ENCODE measurements at regions not wholly inside any gene's neighbourhood (a gene's known extent, or its start where the extent isn't known, plus 50 kb on each side); places are given as distances from the start of the nearest gene placed in this dataset.

DNA sequence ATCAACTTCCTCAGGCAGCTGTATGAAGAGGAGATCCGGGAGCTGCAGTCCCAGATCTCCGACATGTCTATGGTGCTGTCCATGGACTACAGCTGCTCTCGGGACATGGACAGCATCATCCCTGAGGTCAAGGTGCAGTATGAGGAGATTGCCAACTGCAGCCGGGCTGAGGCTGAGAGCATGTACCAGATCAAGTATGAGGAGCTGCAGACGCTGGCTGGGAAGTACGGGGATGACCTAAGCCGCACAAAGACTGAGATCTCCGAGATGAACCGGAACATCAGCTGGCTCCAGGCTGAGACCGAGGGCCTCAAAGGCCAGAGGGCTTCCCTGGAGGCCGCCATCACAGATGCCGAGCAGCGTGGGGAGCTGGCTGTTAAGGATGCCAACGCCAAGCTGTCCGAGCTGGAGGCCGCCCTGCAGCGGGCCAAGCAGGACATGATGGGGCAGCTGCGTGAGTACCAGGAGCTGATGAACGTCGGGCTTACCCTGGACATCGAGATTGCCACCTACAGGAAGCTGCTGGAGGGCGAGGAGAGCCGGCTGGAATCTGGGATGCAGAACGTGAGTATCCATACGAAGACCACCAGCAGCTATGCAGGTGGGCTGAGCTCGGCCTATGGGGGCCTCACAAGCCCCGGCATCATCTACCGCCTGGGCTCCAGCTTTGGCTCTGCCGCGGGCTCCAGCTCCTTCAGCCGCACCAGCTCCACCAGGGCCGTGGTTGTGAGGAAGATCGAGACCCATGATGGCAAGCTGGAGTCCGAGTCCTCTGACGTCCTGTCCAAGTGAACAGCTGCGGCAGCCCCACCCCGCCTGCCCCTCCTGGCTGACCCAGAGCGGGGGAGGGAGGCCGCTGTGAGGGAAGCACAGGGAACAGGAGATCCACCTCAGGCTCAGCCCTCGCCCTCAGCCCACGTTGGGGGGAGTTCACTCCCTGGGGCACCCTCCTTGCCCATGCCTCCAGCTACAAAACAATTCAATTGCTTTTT, 84.0 kb downstream of the SEC61B start:
- no peak overlapping the region for H2AFZ ChIP-seq (ENCODE audit: low read length)
- no peaks in the 10 kb centered on the region for H3F3A ChIP-seq (ENCODE audit: insufficient read depth, low read length)
- H4K20me1 ChIP-seq (ENCODE audit: insufficient read depth, low read length): no peaks in the 10 kb centered on the region
- no peak overlapping the region for H3K27ac ChIP-seq (ENCODE audit: low read depth, low read length, poor library complexity, severe bottlenecking)
- H3K4me3 ChIP-seq (ENCODE audit: low read depth, low read length, poor library complexity, severe bottlenecking): no peak overlapping the region
- H3K36me3 ChIP-seq (ENCODE audit: insufficient read depth, low read length): no peaks in the 10 kb centered on the region
- H3K27me3 ChIP-seq (ENCODE audit: insufficient read depth, low read length): no peaks in the 10 kb centered on the region
- H3K4me2 ChIP-seq (ENCODE audit: low read length): no peak overlapping the region
- no peaks in the 10 kb centered on the region for H3K79me2 ChIP-seq (ENCODE audit: insufficient read depth, low read length)
- H3K9ac ChIP-seq (ENCODE audit: low read length): no peak overlapping the region
- no peaks in the 10 kb centered on the region for H3K9me3 ChIP-seq (ENCODE audit: low read length)
- no peaks in the 10 kb centered on the region for H3K9me2 ChIP-seq (ENCODE audit: low read depth, low read length)
- TF ChIP-seq EZH2 (IDR thresholded peaks at IDR 0.05; ENCODE audit: borderline replicate concordance, low read length): no peak
- H3K4me1 ChIP-seq (ENCODE audit: insufficient read depth, low read length, severe bottlenecking): no peaks in the 10 kb centered on the region

DNA sequence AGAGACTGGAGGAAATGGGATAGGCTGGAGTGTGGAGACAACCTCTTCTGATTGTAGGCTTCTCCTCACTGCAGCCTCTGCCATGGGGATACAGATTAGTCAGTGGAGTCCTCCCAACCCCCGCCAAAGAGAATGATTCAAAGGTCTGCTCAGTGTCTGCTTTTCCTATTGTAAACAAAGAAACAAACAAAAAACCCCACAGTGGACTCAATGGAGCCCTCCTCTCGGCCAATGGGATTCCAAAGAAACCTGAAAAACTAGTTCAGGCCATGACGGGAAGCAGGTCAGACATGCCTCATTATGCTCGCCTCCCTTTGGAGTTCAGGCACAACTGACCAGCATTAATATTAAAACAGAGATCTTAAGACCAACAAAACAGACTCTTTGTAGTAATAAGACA, 85.8 kb downstream of the SEC61B start:
- H3K4me2 ChIP-seq (ENCODE audit: low read length): no peak overlapping the region
- no peak overlapping the region for H3K9ac ChIP-seq (ENCODE audit: low read length)
- H3K27ac ChIP-seq (ENCODE audit: low read depth, low read length, poor library complexity, severe bottlenecking): no peak overlapping the region
- no peaks in the 10 kb centered on the region for H3F3A ChIP-seq (ENCODE audit: insufficient read depth, low read length)
- H3K9me3 ChIP-seq (ENCODE audit: low read length): no peaks in the 10 kb centered on the region
- no peak overlapping the region for H3K4me3 ChIP-seq (ENCODE audit: low read depth, low read length, poor library complexity, severe bottlenecking)
- TF ChIP-seq, protein P1, sequence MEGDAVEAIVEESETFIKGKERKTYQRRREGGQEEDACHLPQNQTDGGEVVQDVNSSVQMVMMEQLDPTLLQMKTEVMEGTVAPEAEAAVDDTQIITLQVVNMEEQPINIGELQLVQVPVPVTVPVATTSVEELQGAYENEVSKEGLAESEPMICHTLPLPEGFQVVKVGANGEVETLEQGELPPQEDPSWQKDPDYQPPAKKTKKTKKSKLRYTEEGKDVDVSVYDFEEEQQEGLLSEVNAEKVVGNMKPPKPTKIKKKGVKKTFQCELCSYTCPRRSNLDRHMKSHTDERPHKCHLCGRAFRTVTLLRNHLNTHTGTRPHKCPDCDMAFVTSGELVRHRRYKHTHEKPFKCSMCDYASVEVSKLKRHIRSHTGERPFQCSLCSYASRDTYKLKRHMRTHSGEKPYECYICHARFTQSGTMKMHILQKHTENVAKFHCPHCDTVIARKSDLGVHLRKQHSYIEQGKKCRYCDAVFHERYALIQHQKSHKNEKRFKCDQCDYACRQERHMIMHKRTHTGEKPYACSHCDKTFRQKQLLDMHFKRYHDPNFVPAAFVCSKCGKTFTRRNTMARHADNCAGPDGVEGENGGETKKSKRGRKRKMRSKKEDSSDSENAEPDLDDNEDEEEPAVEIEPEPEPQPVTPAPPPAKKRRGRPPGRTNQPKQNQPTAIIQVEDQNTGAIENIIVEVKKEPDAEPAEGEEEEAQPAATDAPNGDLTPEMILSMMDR (IDR thresholded peaks at IDR 0.05; ENCODE audit: low read length): no peak
- no peak for TF ChIP-seq EZH2 (IDR thresholded peaks at IDR 0.05; ENCODE audit: borderline replicate concordance, low read length)
- no peaks in the 10 kb centered on the region for H3K36me3 ChIP-seq (ENCODE audit: insufficient read depth, low read length)
- H2AFZ ChIP-seq (ENCODE audit: low read length): no peak overlapping the region
- no peaks in the 10 kb centered on the region for H3K4me1 ChIP-seq (ENCODE audit: insufficient read depth, low read length, severe bottlenecking)
- no peaks in the 10 kb centered on the region for H3K79me2 ChIP-seq (ENCODE audit: insufficient read depth, low read length)
- H3K9me2 ChIP-seq (ENCODE audit: low read depth, low read length): no peaks in the 10 kb centered on the region
- H3K27me3 ChIP-seq (ENCODE audit: insufficient read depth, low read length): no peaks in the 10 kb centered on the region
- H4K20me1 ChIP-seq (ENCODE audit: insufficient read depth, low read length): no peaks in the 10 kb centered on the region

DNA sequence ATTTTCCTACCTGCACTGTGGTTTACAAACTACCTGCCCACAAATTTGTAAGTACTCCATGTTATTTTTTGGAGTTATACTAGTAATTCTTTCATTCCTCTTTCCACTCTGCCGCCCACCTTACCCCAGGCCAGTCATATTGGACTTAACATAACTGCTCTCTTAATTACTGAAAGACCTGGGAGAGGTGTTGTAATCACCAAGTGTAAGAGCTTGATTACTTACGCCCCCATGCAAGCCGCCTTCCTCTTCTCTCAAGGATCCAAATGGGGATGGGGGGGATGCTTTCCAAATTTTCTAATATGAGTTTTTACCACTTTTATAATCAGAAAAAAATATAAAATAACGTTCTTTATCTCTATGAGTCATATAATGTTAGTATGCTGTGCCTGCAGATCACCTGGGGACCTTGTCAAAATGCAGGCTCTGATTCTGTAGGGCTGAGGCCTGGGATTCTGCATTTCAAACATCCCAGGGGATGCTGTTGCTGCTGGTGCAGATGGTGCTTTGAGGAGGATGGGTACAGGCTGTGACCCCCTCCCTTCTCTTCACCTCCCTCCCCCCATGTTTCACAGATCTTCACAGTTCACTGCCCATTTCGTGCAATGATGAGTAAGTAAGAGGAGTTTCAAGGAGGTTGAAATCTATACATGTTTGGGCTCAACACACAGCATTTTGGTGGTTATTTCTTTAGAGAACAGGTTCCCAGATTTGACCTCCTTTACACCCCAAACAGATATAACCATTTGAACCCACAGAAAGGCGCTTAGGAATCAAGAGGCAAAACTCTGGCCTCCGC, 87.3 kb downstream of the SEC61B start:
- Histone ChIP-seq H3K36me3 (ENCODE audit: insufficient read depth, low read length) (no peaks in the 10 kb centered on the region), H3K27ac (ENCODE audit: low read depth, low read length, poor library complexity, severe bottlenecking) (no peak overlapping the region), H3F3A (ENCODE audit: insufficient read depth, low read length) (no peaks in the 10 kb centered on the region), H2AFZ (ENCODE audit: low read length) (no peak overlapping the region), H4K20me1 (ENCODE audit: insufficient read depth, low read length) (no peaks in the 10 kb centered on the region), H3K4me3 (ENCODE audit: low read depth, low read length, poor library complexity, severe bottlenecking) (no peak overlapping the region), H3K4me1 (ENCODE audit: insufficient read depth, low read length, severe bottlenecking) (no peaks in the 10 kb centered on the region), H3K9me3 (ENCODE audit: low read length) (no peaks in the 10 kb centered on the region), H3K9ac (ENCODE audit: low read length) (no peak overlapping the region), H3K79me2 (ENCODE audit: insufficient read depth, low read length) (no peaks in the 10 kb centered on the region), H3K9me2 (ENCODE audit: low read depth, low read length) (no peaks in the 10 kb centered on the region), H3K4me2 (ENCODE audit: low read length) (no peak overlapping the region), H3K27me3 (ENCODE audit: insufficient read depth, low read length) (no peaks in the 10 kb centered on the region)
- TF ChIP-seq, protein P1 (IDR thresholded peaks at IDR 0.05; ENCODE audit: low read length): no peak
- TF ChIP-seq EZH2 (IDR thresholded peaks at IDR 0.05; ENCODE audit: borderline replicate concordance, low read length): no peak
